Activated CD4-positive, alpha-beta T cell treated with anti-CD3 and anti-CD28 coated beads for 36 hours (primary cell): ENCODE measurements at regions not wholly inside any gene's neighbourhood (a gene's known extent, or its start where the extent isn't known, plus 50 kb on each side); places are given as distances from the start of the nearest gene placed in this dataset.

Experiments
- ATAC-seq: fragments of 200-7000 bp; cut with Tn5 transposase; one replicate; pipeline ENCODE4 v1.10.0; 2021; ENCODE audit warnings: mild to moderate bottlenecking, moderate library complexity
- CTCF ChIA-PET: fragments of 350-600 bp; sonication (Branson Sonifier 250); formaldehyde crosslinking; loops from one replicate; lab custom pipeline; 2021; ENCODE audit warnings: antibody characterized with exemption; lab: Charles Lee
- POLR2A ChIA-PET: fragments of 350-600 bp; sonication (Branson Sonifier 250); formaldehyde crosslinking; loops from one replicate; lab custom pipeline; 2021; ENCODE audit warnings: antibody characterized with exemption, inconsistent platforms; lab: Charles Lee
- DNase-seq: peaks from one replicate; pipeline ENCODE4 v3.0.0-alpha.2; 2020
- H3K27ac Mint-ChIP-seq: one replicate; pipeline ENCODE4 v1.8.0; 2021; ENCODE audit warnings: mixed read lengths
- H3K27me3 Mint-ChIP-seq: one replicate; pipeline ENCODE4 v1.8.0; 2021; ENCODE audit warnings: mixed read lengths
- H3K36me3 Mint-ChIP-seq: one replicate; pipeline ENCODE4 v1.8.0; 2021; ENCODE audit warnings: low read depth, mixed read lengths
- H3K4me1 Mint-ChIP-seq: one replicate; pipeline ENCODE4 v1.8.0; 2021; ENCODE audit warnings: mixed read lengths
- H3K4me3 Mint-ChIP-seq: one replicate; pipeline ENCODE4 v1.8.0; 2021; ENCODE audit warnings: mild to moderate bottlenecking, moderate library complexity, mixed read lengths
- H3K9me3 Mint-ChIP-seq: one replicate; pipeline ENCODE4 v1.8.0; 2021; ENCODE audit warnings: low read depth, mixed read lengths
- intact Hi-C, 2 experiments: fragments of 100-400 bp; cut with DNase I in 1 of 2; cut with micrococcal nuclease in 1 of 2; formaldehyde crosslinking; loops; one replicate each; pipeline versions ENCODE4 v1.14.2 to v1.15.1; 2022 to 2024; cut with DNase I, micrococcal nuclease

DNA sequence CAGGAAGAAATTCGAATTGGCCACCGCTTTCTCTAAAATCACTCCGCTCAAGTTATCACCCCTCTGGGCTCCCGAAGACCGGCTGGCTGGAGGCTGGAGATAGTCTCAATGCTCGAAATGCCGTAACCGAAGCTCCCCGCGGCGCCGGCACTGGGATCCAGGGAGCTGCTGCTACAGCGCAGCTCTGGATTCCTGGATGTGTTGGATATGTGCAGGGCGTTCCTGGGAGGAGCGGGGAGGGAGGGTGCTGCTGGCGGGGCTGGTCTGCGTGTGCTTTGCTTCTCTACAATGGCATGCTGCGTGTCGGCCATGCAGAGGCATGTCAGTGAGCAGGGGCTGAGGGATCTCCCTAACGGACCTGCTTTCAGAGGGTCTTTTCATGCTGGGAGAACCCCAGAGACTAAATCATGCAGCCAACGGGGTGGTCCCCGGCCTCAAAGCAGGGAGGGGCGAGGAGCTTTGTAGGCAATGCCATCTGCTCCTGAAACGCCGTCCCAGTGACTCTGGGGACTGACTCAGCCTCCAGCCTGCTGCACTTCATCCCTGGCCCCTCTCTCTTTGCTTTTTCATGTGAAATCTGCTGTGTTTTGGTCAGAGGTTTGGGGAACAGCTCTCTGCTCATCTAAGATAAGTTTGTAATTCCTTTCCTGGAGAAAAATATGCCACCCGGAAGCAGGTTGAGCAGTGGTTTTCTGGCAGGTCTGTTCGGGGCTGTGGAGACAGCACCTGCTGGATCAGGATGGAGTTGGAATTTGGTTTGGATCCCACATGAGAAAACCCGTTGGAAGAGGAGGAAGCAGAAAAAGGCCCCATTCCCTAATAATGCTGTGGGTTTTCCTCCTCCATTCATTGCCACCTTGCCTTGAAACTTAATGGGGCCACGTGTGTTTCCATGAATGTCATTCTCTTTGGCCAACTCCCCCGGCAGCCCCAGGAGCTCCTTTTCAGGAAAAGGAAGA, 311.4 kb downstream of the SEC14L1 start:
- DNase-seq (peak; percentile 60), ATAC-seq (no peak)
- Mint-ChIP-seq H3K27me3 (no peaks in the 10 kb centered on the region), H3K9me3 (no peaks in the 10 kb centered on the region), H3K4me1 (peaks cover 39% of the 10 kb centered on the region), H3K27ac (peak overlapping the region; percentile 98), H3K4me3 (peak overlapping the region; percentile 96), H3K36me3 (peaks cover 70% of the 10 kb centered on the region)
- CTCF ChIA-PET = interaction anchor here (0.7 to 4.1 kb wide), 15 partner anchors 8 to 121 kb away, joined by 3 to 27 read pairs (median 5); no protein-coding TSS in a partner anchor
- intact Hi-C loops = loop anchor here (2.0 to 10.0 kb wide), 6 partner anchors 17 to 1187 kb away; partner anchors contain the start of genes JMJD6 (in 1 of the 2), METTL23 (in 1 of the 2), TMC6 (in 1 of the 2) and UBALD2 (in 1 of the 2)
- POLR2A ChIA-PET = interaction anchor here (0.9 to 1.4 kb wide), 5 partner anchors 9 to 506 kb away, joined by 3 to 8 read pairs (median 4); partner anchors contain the start of gene TNRC6C

DNA sequence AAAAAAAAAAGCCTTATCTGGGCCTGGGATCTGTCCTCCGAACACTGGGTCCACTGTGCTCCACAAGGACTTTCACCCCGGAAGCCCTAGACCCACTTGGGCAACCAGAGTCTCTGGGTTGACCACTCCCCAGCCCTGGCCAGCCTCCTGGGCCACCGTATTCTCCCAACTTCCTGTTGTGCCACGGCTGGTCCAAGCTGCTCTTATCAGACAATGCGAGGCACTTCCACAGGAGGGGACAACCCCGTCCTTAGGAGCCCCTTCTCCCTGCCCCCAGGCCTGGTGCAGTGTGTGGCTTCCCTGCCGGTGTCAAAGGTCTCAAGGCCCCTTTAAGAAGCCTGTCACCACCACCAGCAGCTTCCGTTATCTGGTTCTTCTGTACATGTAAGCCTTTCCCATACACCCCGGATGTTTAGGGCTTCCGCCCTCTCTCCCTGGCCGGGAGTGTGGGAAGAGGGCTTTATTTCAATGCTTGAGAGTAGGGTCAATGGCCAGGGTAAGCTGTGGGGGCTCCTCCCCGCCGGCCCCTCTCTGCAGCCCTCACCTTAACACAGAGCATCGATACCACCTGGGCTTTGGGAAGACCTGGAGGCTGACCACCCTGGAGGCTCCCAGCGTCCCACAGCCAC, 313.0 kb downstream of the SEC14L1 start:
- Mint-ChIP-seq H3K4me3 (peak overlapping the region; percentile 96), H3K4me1 (peaks cover 33% of the 10 kb centered on the region), H3K27me3 (no peaks in the 10 kb centered on the region), H3K27ac (peak overlapping the region; percentile 98), H3K9me3 (no peaks in the 10 kb centered on the region), H3K36me3 (peaks cover 72% of the 10 kb centered on the region)
- CTCF ChIA-PET = interaction anchor here (0.6 to 4.1 kb wide), 12 partner anchors 8 to 1186 kb away, joined by 3 to 27 read pairs (median 5); no protein-coding TSS in a partner anchor
- DNase-seq (peak; percentile 73), ATAC-seq (peak; percentile 17)
- POLR2A ChIA-PET = interaction anchor here (0.6 to 1.8 kb wide), 6 partner anchors 9 to 504 kb away, joined by 3 to 10 read pairs (median 4); no protein-coding TSS in a partner anchor
- intact Hi-C loops = loop anchor here (1.0 to 10.0 kb wide), 7 partner anchors 8 to 1189 kb away; partner anchors contain the start of genes JMJD6 (in 1 of the 2), METTL23 (in 1 of the 2), TMC6 (in 1 of the 2) and UBALD2 (in 1 of the 2)

DNA sequence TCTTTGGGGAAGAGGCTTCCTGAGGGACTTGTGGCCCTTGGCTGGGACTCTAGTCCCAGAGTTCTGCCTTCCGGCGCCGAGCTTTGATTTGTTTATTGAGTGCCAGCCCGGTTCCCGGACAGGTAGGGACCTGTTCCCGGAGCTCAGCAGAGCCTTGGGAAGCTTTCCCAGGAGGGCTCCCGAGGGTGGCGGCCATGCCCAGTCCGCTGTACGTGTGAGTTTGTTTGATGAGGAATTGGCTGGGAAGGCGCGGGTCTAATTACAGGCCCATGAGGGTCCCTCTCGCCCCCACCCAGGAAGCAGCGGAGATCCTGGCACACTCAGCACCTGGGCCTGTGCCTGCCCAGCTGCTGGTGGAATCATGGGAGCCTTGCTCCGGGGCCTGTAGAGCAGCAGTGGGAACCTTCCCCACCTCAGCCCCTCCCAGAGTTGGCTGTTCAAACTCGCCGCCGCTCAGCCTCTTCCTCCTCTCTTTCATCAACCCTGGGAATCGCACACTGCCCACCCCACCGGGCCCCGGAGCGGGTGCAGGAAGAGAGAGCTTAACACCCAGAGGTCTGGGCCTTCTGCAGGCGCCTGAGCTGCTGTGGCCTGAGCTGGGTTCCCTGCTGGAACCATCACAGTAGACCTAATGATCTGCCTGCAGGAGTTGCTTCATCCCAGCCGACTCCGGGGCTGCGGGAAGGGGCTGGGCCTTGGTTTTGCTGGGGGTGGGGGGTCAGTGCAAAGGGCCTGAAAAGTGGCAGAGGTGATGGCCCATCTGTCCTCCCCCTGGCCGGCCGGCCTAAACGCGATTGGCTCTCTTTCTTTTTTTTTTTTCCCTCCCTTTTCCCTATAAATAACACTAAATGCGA, 313.7 kb downstream of the SEC14L1 start:
- H3K4me1 Mint-ChIP-seq = peaks cover 33% of the 10 kb centered on the region
- peak; percentile 53 for DNase-seq
- no peaks in the 10 kb centered on the region for H3K9me3 Mint-ChIP-seq
- H3K4me3 Mint-ChIP-seq = peak overlapping the region; percentile 96
- no peak for ATAC-seq
- H3K27me3 Mint-ChIP-seq = no peaks in the 10 kb centered on the region
- ChIA-PET POLR2A (interaction anchor here (0.7 to 1.8 kb wide), 5 partner anchors 10 to 30 kb away, joined by 3 to 10 read pairs (median 5); no protein-coding TSS in a partner anchor), CTCF (interaction anchor here (0.7 to 4.1 kb wide), 9 partner anchors 9 to 54 kb away, joined by 3 to 27 read pairs (median 5); no protein-coding TSS in a partner anchor)
- peak overlapping the region; percentile 98 for H3K27ac Mint-ChIP-seq
- intact Hi-C loops = loop anchor here (1.0 to 10.0 kb wide), 8 partner anchors 8 to 1190 kb away; partner anchors contain the start of genes JMJD6 (in 1 of the 2), METTL23 (in 1 of the 2), TMC6 (in 1 of the 2) and UBALD2 (in 1 of the 2)
- peaks cover 74% of the 10 kb centered on the region for H3K36me3 Mint-ChIP-seq

- H3K4me1 Mint-ChIP-seq = peaks cover 31% of the 10 kb centered on the region
- no peaks in the 10 kb centered on the region for H3K27me3 Mint-ChIP-seq
- CTCF ChIA-PET = interaction anchor here (0.7 to 3.6 kb wide), 4 partner anchors 10 to 55 kb away, joined by 3 to 21 read pairs (median 10); no protein-coding TSS in a partner anchor
- peak; percentile 69 for DNase-seq
- H3K27ac Mint-ChIP-seq = peak overlapping the region; percentile 98
- POLR2A ChIA-PET = interaction anchor here (1.4 to 1.8 kb wide), 2 partner anchors 10 to 14 kb away, joined by 5 read pairs; no protein-coding TSS in a partner anchor
- peak overlapping the region; percentile 96 for H3K4me3 Mint-ChIP-seq
- ATAC-seq = no peak
- no peaks in the 10 kb centered on the region for H3K9me3 Mint-ChIP-seq
- H3K36me3 Mint-ChIP-seq = peaks cover 78% of the 10 kb centered on the region
- intact Hi-C loops = loop anchor here (5.0 to 10.0 kb wide), 4 partner anchors 37 to 1190 kb away; partner anchors contain the start of genes TMC6 (in 1 of the 2) and UBALD2 (in 1 of the 2)
These were observed 314.5 kb downstream of the SEC14L1 start for GRCh38 chr17:77455111-77455890.

DNA sequence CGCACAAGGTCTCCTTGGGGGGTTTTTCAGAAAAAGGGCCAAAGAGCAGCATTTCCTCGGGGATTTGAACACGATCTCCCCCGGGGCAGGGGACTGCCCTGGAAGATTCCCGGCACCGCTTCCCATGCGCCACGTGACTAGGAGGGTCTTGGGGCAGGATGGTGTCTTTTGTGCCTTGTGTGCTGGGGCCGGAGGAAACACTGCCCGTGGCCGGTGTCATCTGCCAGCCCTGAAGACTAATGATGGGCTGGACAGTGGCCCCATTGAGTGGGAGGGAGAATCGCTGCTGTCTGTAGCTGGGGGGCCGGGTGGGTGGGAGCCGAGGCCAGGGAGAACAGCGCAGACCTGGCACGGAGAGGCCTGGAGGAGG, 315.1 kb downstream of the SEC14L1 start:
- ChIA-PET POLR2A (no interaction called here), CTCF (no interaction called here)
- H3K9me3 Mint-ChIP-seq = no peaks in the 10 kb centered on the region
- no peaks in the 10 kb centered on the region for H3K27me3 Mint-ChIP-seq
- peaks cover 76% of the 10 kb centered on the region for H3K36me3 Mint-ChIP-seq
- H3K4me3 Mint-ChIP-seq = peak overlapping the region; percentile 96
- intact Hi-C loops = loop anchor here (2.0 to 10.0 kb wide), 5 partner anchors 15 to 1191 kb away; partner anchors contain the start of genes TMC6 (in 1 of the 2) and UBALD2 (in 1 of the 2)
- no peak for DNase-seq
- peaks cover 37% of the 10 kb centered on the region for H3K4me1 Mint-ChIP-seq
- H3K27ac Mint-ChIP-seq = peak overlapping the region; percentile 98
- no peak for ATAC-seq

GRCh38 chr17:77456271-77456950, 315.6 kb downstream of the SEC14L1 start:
- Mint-ChIP-seq H3K27me3 (no peaks in the 10 kb centered on the region), H3K27ac (peak overlapping the region; percentile 98), H3K9me3 (no peaks in the 10 kb centered on the region), H3K36me3 (peaks cover 77% of the 10 kb centered on the region), H3K4me3 (peak overlapping the region; percentile 96), H3K4me1 (peaks cover 41% of the 10 kb centered on the region)
- DNase-seq (peak; percentile 52), ATAC-seq (no peak)
- ChIA-PET CTCF (interaction anchor here (1.0 to 2.4 kb wide), 2 partner anchors 11 to 26 kb away, joined by 3 to 11 read pairs; no protein-coding TSS in a partner anchor), POLR2A (interaction anchor here (0.6 to 4.1 kb wide), 3 partner anchors 11 to 56 kb away, joined by 3 to 30 read pairs (median 5); no protein-coding TSS in a partner anchor)
- intact Hi-C loops = loop anchor here (2.0 to 10.0 kb wide), 5 partner anchors 16 to 1192 kb away; partner anchors contain the start of genes TMC6 (in 1 of the 2) and UBALD2 (in 1 of the 2)

DNA sequence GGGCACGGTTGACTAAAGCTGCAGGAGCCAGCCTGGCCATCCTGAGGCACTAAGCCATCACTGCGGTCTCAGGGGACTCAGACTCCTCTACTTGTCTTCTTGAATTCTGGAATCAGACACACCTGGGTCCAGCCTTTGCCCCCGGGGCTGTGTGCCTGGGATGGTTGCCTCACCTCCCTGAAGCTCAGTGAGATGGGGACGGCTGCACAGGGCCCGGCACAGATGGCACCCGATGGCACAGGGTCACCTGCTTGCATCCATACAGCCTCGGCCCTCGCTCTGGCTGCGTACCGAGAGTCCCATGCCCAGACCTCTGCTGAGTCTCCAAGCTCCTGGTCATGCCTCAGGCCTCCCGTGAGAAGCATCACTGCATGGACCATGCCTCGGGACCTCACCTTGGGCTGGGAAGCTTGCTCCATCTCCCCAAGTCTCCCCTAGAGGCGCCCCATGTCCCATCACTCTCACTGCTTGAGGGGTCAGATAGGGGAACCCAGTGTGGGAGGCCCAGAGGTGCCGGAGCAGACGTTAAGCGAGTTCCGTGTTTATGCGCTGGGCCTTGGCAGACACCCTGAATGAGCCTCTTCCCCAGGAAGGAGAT, 316.3 kb downstream of the SEC14L1 start:
- ATAC-seq (no peak), DNase-seq (peak; percentile 68)
- Mint-ChIP-seq H3K27me3 (no peaks in the 10 kb centered on the region), H3K4me1 (peaks cover 47% of the 10 kb centered on the region), H3K27ac (peak overlapping the region; percentile 98), H3K9me3 (no peaks in the 10 kb centered on the region), H3K4me3 (peak overlapping the region; percentile 96), H3K36me3 (peaks cover 75% of the 10 kb centered on the region)
- ChIA-PET POLR2A (interaction anchor here (0.6 to 4.1 kb wide), 3 partner anchors 12 to 57 kb away, joined by 3 to 30 read pairs (median 5); no protein-coding TSS in a partner anchor), CTCF (interaction anchor here (0.5 to 2.4 kb wide), 4 partner anchors 12 to 566 kb away, joined by 3 to 11 read pairs (median 3); no protein-coding TSS in a partner anchor)
- intact Hi-C loops = loop anchor here (2.0 to 10.0 kb wide), 5 partner anchors 16 to 1192 kb away; partner anchors contain the start of genes TMC6 (in 1 of the 2) and UBALD2 (in 1 of the 2)

- peak overlapping the region; percentile 98 for H3K27ac Mint-ChIP-seq
- ATAC-seq = no peak
- ChIA-PET CTCF (interaction anchor here (0.5 to 4.4 kb wide), 6 partner anchors 12 to 566 kb away, joined by 3 to 21 read pairs (median 4); no protein-coding TSS in a partner anchor), POLR2A (interaction anchor here (0.6 to 4.1 kb wide), 4 partner anchors 12 to 70 kb away, joined by 3 to 30 read pairs (median 5); no protein-coding TSS in a partner anchor)
- H3K9me3 Mint-ChIP-seq = no peaks in the 10 kb centered on the region
- no peaks in the 10 kb centered on the region for H3K27me3 Mint-ChIP-seq
- intact Hi-C loops = loop anchor here (2.0 to 10.0 kb wide), 7 partner anchors 17 to 1193 kb away; partner anchors contain the start of genes SRSF2 (in 1 of the 2), TMC6 (in 1 of the 2) and UBALD2 (in 1 of the 2)
- DNase-seq = peak; percentile 56
- H3K4me3 Mint-ChIP-seq = peak overlapping the region; percentile 96
- peaks cover 53% of the 10 kb centered on the region for H3K4me1 Mint-ChIP-seq
- peaks cover 73% of the 10 kb centered on the region for H3K36me3 Mint-ChIP-seq
These were observed 316.9 kb downstream of the SEC14L1 start for GRCh38 chr17:77457572-77458201.
